GM19397 (cell line): ENCODE measurements at regions not wholly inside any gene's neighbourhood (a gene's known extent, or its start where the extent isn't known, plus 50 kb on each side); places are given as distances from the start of the nearest gene placed in this dataset.

Experiments used
- ATAC-seq: cut with Tn5 transposase; IDR thresholded peaks from one replicate; pipeline ENCODE4 v1.9.1; 2021; ENCODE audit warnings: mild to moderate bottlenecking, moderate library complexity; ENCODE audit not compliant: unreplicated experiment

DNA sequence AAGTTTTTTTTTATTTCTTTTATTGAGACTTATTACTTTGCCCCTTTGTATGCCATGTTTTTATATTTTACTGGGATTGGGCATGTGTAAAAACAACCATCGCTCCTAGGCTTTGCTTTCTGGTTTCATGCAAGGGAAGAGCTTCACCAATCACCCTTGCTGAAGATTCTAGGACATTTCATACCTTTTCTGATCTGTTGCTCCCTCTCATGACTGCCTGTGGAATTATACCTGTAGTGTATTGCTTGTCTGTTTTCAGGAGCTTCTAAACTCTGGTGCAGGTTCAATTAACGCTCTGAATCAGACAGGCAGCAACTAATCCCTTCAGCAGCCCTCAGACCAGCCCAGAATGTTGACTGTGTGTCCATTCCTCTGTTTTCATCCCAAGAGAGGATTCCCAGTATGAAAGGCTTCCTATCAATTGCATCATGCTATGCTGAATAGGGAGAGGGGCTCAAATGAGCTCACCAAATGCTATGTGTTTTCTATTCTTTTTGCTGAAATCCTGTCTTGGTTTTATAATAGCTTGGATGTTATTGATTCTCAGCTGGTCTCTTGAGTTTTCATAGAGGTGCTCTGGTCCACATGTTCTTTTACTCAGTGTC, 572.9 kb upstream of the CDH6 start:
- no peak for ATAC-seq

DNA sequence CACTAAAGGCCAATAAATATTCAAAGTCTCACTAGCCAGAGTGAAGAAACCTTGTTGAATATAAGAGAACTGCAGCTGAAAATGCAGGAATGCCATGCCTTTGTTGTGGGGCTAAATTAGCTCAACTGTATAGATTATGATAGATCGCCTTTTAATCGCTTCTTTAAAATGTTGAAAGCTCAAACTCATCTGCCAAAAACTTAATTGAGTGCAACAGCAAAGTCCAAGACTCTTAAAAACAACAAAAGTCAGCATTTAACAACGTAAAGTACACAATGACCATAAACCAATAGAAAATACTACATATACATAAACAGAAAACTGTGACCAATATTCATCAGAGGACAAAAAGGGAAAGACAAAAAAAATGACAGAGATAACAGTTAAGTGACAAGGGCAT, 585.0 kb upstream of the CDH6 start:
- ATAC-seq = no peak

GRCh38 chr5:30607301-30607894, 586.1 kb upstream of the CDH6 start:
- ATAC-seq = no peak

- no peak for ATAC-seq
Observed at GRCh38 chr5:30605693-30606268, 587.7 kb upstream of the CDH6 start.

DNA sequence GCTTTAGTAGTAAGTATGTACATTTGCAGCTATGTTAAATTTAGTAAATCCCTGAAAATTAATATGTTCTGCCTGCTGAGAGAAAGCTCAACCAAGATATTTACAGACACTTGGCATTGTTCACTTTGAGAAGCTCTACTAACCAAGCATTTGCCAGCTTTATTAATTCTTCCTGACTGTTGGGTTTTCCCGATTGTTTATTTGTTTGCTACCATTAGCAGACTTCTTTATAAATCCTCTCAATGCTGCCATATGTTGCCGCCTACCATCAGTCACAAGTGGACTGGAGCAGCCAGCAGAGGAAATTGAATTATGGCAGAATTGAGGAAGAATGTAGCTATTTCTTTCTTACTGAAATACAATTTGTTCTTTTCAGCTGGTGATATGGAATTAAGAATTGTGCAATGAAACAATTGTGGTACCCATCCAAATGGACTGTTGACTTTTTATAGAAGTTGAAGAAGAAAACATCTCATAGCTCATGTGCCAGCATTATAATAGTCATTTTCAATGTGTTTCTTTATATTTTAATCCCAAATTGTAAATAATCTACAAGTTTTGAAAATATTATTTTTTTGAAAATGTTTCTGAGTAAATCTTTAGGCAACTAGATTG, 588.7 kb upstream of the CDH6 start:
- ATAC-seq = no peak

DNA sequence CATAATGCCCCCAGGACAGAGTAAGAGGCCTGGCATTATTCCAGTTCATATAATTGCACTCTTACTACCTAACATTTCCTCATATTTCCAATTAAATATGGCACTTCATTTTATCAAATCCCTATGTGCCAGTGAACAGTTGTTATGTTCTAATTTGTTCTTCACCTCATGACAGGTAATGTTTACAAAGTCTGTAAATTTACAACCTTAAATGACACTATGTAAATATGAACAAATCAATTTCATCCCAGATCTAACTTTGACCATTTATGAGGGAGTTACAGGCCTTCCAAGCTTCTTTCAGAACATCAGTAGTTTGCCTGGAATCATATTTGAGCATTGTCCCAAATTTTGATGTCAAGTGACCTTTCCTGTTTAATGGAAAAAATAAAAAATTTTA, 592.6 kb upstream of the CDH6 start:
- ATAC-seq = no peak

- ATAC-seq = no peak
Observed at GRCh38 chr5:30596495-30597064, 596.9 kb upstream of the CDH6 start.

DNA sequence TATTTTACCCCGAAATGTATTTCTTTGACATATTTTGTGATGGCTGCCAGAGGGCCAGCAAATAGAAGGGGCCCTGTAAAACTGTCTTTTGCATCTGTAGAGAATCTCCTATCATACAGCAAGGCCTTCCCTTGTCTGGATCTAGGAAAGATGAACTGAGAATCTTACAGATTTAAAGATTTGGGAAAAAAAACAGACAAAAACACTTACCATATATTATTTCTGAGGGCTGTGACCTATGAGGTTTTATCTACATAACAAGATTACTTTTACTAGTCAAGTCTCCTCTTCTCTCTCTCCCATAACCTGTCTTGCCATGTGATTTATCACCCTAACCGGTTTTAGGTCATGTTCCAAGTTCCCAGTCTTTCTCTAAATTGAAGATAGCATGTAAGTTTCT, 599.2 kb upstream of the CDH6 start:
- ATAC-seq = no peak

DNA sequence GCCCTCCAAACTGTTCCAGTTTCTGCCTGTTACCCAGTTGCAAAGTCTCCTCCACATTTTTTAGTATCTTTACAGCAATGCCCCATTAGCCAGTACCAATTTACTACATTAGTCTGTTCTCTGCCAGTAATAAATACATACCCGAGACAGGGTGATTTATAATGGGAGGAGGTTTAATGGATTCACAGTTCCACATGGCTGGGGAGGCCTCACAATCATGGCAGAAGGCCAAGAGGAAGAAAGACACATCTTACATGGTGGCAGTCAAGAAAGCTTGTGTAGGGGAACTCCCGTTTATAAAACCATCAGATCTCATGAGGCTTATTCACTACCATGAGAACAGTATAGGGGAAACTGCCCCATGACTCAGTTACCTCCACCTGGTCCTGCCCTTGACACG, 600.7 kb upstream of the CDH6 start:
- no peak for ATAC-seq

- ATAC-seq = no peak
Observed at GRCh38 chr5:30581198-30581935, 612.1 kb upstream of the CDH6 start.

- ATAC-seq = no peak
Observed at GRCh38 chr5:30574761-30575160, 618.7 kb upstream of the CDH6 start.

GRCh38 chr5:30572279-30572678, 621.2 kb upstream of the CDH6 start:
- no peak for ATAC-seq

GRCh38 chr5:30561771-30562170, 631.7 kb upstream of the CDH6 start:
- no peak for ATAC-seq

DNA sequence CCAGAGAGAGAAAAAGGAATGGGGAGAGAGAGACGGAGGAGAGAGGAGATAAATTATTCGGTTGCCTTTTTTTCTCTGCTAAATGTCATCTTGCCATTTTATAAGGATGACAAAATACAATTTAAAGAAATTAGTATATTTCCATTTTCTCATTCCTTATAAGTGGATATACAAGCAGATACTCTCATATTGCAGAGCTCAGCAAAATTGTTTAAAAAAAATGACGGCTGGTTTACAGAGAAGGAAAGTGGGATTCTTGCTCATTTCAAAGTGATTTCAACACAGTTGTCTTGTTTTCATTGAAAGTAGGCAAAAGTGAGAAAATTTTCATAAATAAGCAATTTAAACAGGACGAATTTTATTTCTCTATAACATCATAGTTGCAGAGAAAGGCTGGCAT, 641.9 kb upstream of the CDH6 start:
- ATAC-seq = no peak

DNA sequence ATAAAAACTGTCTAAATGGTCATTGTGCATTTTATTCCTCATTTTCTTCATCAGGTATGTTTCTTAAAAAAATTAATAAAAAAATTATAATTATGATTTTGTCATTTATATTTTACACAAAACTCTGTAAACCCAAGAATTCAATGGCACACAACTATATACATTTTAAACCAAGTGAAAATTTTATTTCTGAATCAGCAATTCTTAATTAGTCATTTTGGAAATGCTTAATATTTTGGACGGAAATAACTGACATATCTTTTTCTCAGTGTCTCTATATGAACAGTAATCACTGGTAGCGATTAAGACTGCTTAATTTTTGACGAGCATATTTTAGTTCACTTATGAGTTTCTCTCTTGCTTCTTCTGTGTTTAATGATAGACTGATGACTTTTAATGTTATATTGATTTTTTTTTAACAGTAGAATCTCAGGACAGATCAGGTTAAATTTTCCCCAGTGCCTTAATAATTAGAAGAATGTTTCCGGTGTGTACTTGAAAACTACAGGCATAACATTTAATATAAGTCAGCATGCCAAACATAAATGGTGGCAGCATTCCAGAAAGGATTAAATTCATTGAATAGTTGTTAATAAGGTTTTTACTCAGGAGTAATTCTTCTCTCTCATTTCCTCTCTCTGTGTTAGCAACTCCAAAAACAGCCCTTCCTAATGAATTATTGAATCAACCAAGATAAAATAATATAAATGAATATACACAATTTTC, 644.7 kb upstream of the CDH6 start:
- no peak for ATAC-seq

DNA sequence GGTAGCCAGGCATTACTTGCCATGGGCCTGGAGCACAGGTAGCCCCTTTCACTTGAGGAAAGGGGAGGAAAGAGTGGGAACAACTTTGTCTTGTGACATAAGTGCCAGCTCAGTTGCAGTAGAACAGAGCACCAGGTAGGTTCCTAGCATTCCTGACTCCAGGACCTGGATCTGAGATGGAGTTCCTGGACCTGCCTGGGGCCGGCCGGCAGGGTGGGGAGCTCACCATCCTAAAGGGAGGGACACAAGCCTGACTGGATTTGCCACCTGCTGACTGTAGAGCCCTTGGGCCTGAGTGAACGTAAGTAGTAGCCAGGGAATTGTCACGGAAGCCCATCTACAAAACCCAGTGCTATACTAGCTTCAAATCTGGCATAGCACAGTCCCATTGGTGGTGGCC, 653.3 kb upstream of the CDH6 start:
- no peak for ATAC-seq

DNA sequence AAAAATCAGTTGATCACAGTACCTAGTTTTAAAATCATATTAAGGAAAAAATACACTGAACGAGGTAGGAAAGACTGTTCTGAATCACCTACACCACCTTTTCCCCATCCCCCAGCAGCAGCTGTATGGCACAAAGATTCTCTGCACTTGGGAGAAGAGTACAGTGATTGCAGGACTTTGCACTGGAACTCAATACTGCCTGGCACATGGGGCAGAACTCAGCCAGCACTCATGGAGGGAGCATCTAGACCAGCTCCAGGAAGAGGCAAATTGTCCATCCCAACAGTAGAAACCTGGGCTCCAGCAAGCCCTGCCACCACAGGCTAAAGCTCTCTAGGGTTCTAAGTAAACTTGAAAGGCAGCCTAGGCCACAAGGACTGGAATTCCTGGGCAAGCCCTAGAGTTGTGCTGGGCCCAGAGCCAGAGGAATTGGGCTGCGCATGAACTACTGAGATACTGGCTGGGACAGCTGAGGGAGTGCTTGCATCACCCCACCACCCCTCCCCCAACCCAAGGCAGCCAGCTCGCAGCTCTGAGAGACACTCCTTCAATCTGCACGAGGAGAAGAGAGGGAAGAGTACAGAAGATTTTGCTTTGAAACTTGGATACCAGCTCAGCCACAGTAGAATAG, 654.4 kb upstream of the CDH6 start:
- no peak for ATAC-seq

DNA sequence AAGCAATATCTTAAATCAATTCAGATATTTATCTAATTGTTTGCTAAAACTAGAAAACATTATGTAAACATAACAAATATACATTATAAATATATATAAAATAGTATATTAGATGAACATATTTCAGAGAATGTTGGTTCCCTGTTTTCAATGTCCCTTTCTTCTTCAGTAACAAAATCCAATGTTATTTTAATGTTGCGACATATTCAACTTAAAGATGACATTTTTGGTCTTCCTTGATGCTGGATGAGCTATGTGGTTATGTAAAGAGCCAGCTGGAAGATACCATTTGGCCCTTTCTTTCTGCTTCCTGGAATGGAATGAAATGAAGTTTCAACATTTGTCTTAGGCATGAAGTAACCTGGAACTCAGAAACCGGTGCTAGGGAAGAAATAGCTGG, 668.1 kb upstream of the CDH6 start:
- ATAC-seq = no peak

- no peak for ATAC-seq
Observed at GRCh38 chr5:30524428-30524827, 669.1 kb upstream of the CDH6 start.

DNA sequence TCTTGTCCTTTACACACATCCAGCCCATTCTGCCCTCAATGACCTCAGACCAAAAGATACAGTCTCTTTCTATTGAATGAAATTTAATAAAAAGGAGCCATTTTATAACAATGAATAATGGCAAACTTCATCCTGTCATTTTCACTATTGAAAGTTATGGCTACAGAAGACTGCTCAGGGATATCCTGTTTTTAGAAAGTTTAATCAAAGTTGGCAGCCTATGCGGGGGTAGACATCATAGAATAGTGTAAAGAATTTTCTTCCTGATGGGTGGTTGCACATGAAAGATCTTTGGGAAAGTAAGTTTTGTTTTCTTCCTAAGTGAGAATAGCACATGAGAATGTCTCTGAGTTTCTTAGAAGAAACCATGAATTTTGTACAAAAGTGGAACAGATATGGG, 670.4 kb upstream of the CDH6 start:
- no peak for ATAC-seq
